ENCODE measurements at regions not wholly inside any gene's neighbourhood (a gene's known extent, or its start where the extent isn't known, plus 50 kb on each side); places are given as distances from the start of the nearest gene placed in this dataset.
"Not testable (repeated sequence)": the region's sequence is repeated elsewhere in the genome, so short reads cannot be mapped to it uniquely, and the experiment has no call there.

GRCh38 chr20:30337556-30337955 is 919.9 kb upstream of the DEFB115 start:
- H3K14ac ChIP-seq (ENCODE audit: insufficient read depth, low read length); H3K36me3 Mint-ChIP-seq (ENCODE audit: insufficient read depth in 1 of 3, low read depth in 3 of 3); H3K18ac ChIP-seq (ENCODE audit: insufficient read length, low read depth, low read length); H4K20me1 ChIP-seq (ENCODE audit: control insufficient read depth, insufficient read depth, insufficient read length); H3K4me1 Mint-ChIP-seq; H3T11ph ChIP-seq (ENCODE audit: low read length); H3K4me3 Mint-ChIP-seq; H3K27ac ChIP-seq (ENCODE audit: insufficient read length, low read depth, low read length); H3K4ac ChIP-seq (ENCODE audit: low read depth, low read length); H3K9ac ChIP-seq (ENCODE audit: extremely low read depth, insufficient read length, low read length); H3K4me2 ChIP-seq (ENCODE audit: insufficient read depth, insufficient read length, low read length); H2AK5ac ChIP-seq (ENCODE audit: insufficient read length, low read length); H2BK5ac ChIP-seq (ENCODE audit: insufficient read length, low read length); H4K5ac ChIP-seq (ENCODE audit: insufficient read length, low read depth, low read length); H3K23ac ChIP-seq (ENCODE audit: insufficient read length, low read depth, low read length); H2BK20ac ChIP-seq (ENCODE audit: low read depth, low read length, poor library complexity, severe bottlenecking); H3K27ac Mint-ChIP-seq; H3K79me2 ChIP-seq (ENCODE audit: insufficient read depth, low read length); H3K27me3 ChIP-seq (ENCODE audit: insufficient read depth, low read length); H2AFZ ChIP-seq (ENCODE audit: low read length); H3K79me1 ChIP-seq (ENCODE audit: insufficient read depth, low read depth, low read length, poor library complexity, severe bottlenecking); H3K56ac ChIP-seq (ENCODE audit: insufficient read length, low read depth, low read length); H4K8ac ChIP-seq (replicated peaks; ENCODE audit: insufficient read length, low read depth, low read length); H2BK15ac ChIP-seq (ENCODE audit: low read depth, low read length); H3K4me1 ChIP-seq (ENCODE audit: insufficient read depth, low read length); H3K9me3 ChIP-seq (ENCODE audit: control insufficient read depth, low read depth, low read length); H3K27me3 Mint-ChIP-seq (ENCODE audit: low read depth); H2BK12ac ChIP-seq (ENCODE audit: insufficient read length, low read depth, low read length); DNase-seq; H3K23me2 ChIP-seq (ENCODE audit: insufficient read length, low read depth, low read length, poor library complexity, severe bottlenecking); H4K91ac ChIP-seq (ENCODE audit: insufficient read length, low read depth, low read length); H2BK120ac ChIP-seq (ENCODE audit: low read depth, low read length, poor library complexity, severe bottlenecking): not testable (repeated sequence)
- H3K9me3 Mint-ChIP-seq = peaks cover 65 to 76% of the 10 kb centered on the region in 2 experiments
- no CpG with 5 or more reads among the region's 4 CpGs for WGBS (ENCODE audit: extremely low coverage, insufficient read length, low lambda C conversion rate)

DNA sequence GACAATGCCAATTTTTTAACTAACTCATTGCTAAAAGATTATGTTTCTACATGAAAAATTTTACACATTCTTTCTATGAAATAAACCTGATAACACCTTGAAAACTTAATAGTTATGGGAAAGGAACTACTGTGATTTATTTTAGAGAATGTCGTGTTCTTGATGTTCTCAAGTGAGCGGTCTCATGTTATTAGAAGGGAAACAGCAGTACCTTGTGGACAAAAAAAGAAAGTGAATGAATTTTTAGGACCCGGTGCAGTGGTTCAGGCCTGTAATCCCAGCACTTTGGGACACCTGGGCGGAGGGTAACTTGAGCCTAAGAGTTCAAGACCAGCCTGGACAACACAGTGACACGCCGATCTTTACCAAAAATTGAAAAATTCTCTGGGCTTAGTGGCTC is 908.5 kb upstream of the DEFB115 start:
- not testable (repeated sequence) for H2AFZ ChIP-seq (ENCODE audit: low read length); H3K79me1 ChIP-seq (ENCODE audit: insufficient read depth, low read depth, low read length, poor library complexity, severe bottlenecking); H3K9ac ChIP-seq (ENCODE audit: extremely low read depth, insufficient read length, low read length); H3T11ph ChIP-seq (ENCODE audit: low read length); H2BK5ac ChIP-seq (ENCODE audit: insufficient read length, low read length); H3K4me2 ChIP-seq (ENCODE audit: insufficient read depth, insufficient read length, low read length); H2AK5ac ChIP-seq (ENCODE audit: insufficient read length, low read length); H4K91ac ChIP-seq (ENCODE audit: insufficient read length, low read depth, low read length); H2BK12ac ChIP-seq (ENCODE audit: insufficient read length, low read depth, low read length); H2BK20ac ChIP-seq (ENCODE audit: low read depth, low read length, poor library complexity, severe bottlenecking); H3K4me3 Mint-ChIP-seq; H4K8ac ChIP-seq (replicated peaks; ENCODE audit: insufficient read length, low read depth, low read length); H3K27me3 Mint-ChIP-seq (ENCODE audit: low read depth); DNase-seq; H3K4me1 ChIP-seq (ENCODE audit: insufficient read depth, low read length); H4K5ac ChIP-seq (ENCODE audit: insufficient read length, low read depth, low read length); H3K27ac ChIP-seq (ENCODE audit: insufficient read length, low read depth, low read length); H4K20me1 ChIP-seq (ENCODE audit: control insufficient read depth, insufficient read depth, insufficient read length); H3K18ac ChIP-seq (ENCODE audit: insufficient read length, low read depth, low read length); H3K27me3 ChIP-seq (ENCODE audit: insufficient read depth, low read length); H2BK15ac ChIP-seq (ENCODE audit: low read depth, low read length); H2BK120ac ChIP-seq (ENCODE audit: low read depth, low read length, poor library complexity, severe bottlenecking); H3K23ac ChIP-seq (ENCODE audit: insufficient read length, low read depth, low read length); H3K56ac ChIP-seq (ENCODE audit: insufficient read length, low read depth, low read length); H3K14ac ChIP-seq (ENCODE audit: insufficient read depth, low read length); H3K36me3 Mint-ChIP-seq (ENCODE audit: insufficient read depth in 1 of 3, low read depth in 3 of 3); H3K79me2 ChIP-seq (ENCODE audit: insufficient read depth, low read length); H3K23me2 ChIP-seq (ENCODE audit: insufficient read length, low read depth, low read length, poor library complexity, severe bottlenecking); H3K4ac ChIP-seq (ENCODE audit: low read depth, low read length); H3K4me1 Mint-ChIP-seq; H3K27ac Mint-ChIP-seq
- peaks cover 75 to 89% of the 10 kb centered on the region in 2 experiments for H3K9me3 Mint-ChIP-seq
- WGBS (ENCODE audit: extremely low coverage, insufficient read length, low lambda C conversion rate) = no CpG with 5 or more reads among the region's 6 CpGs
- H3K9me3 ChIP-seq (ENCODE audit: control insufficient read depth, low read depth, low read length) = peaks cover 21% of the 10 kb centered on the region
